ENCODE measurements at regions not wholly inside any gene's neighbourhood (a gene's known extent, or its start where the extent isn't known, plus 50 kb on each side); places are given as distances from the start of the nearest gene placed in this dataset.

GRCh38 chr5:61649231-61649630 is 317.2 kb downstream of the ZSWIM6 start:
- TF ChIP-seq CTCF (IDR thresholded peaks at IDR 0.05), result no peak
- no peak for TF ChIP-seq ELF1 (IDR thresholded peaks at IDR 0.05)
- TF ChIP-seq CHD2 (IDR thresholded peaks at IDR 0.05; ENCODE audit: low read length, partially characterized antibody), result no peak
- no peak for TF ChIP-seq GABPA (IDR thresholded peaks at IDR 0.05; ENCODE audit: low read depth)
- TF ChIP-seq USF1 (IDR thresholded peaks at IDR 0.05; ENCODE audit: borderline replicate concordance, low read depth), result no peak
- TF ChIP-seq RFX5 (IDR thresholded peaks at IDR 0.05; ENCODE audit: low read length), result no peak
- TF ChIP-seq RCOR1 (IDR thresholded peaks at IDR 0.05; ENCODE audit: low read length), result no peak
- TF ChIP-seq ZBTB33 (IDR thresholded peaks at IDR 0.05; ENCODE audit: borderline replicate concordance, low read depth), result no peak
- no peak for TF ChIP-seq POLR2AphosphoS5 (IDR thresholded peaks at IDR 0.05; ENCODE audit: low read depth, low read length)
- TF ChIP-seq SMC3 (IDR thresholded peaks at IDR 0.05; ENCODE audit: low read depth, low read length), result no peak
